IMR-90 (cell line): ENCODE measurements at regions not wholly inside any gene's neighbourhood (a gene's known extent, or its start where the extent isn't known, plus 50 kb on each side); places are given as distances from the start of the nearest gene placed in this dataset.

Experiments used
- ATAC-seq: fragments of 200-7000 bp; cut with Tn5 transposase; 2 replicates; pipeline ENCODE4 v1.9.1; 2020; ENCODE audit warnings: low read depth, mild to moderate bottlenecking, moderate library complexity
- BruUV-seq: library from RNA; stranded (reverse); fragments of 400-500 nt; replicated peaks from 2 replicates; lab custom pipeline; 2021; lab: Mats Ljungman, UMichigan
- CTCF ChIA-PET: fragments of 300-600 bp; formaldehyde crosslinking; extraction: SDS; loops from one replicate; lab custom pipeline; 2021; ENCODE audit warnings: antibody characterized with exemption; lab: Yijun Ruan, JAX
- POLR2A ChIA-PET: fragments of 300-600 bp; sonication (Branson Sonifier 250); formaldehyde crosslinking; loops from one replicate; lab custom pipeline; 2022; ENCODE audit warnings: antibody characterized with exemption; ENCODE audit not compliant: unreplicated experiment; lab: Charles Lee
- DNase-seq: peaks from one replicate; pipeline ENCODE4 v3.0.0; 2013
- H2AFZ ChIP-seq: replicated peaks from 2 replicates; pipeline ENCODE3; 2013; ENCODE audit warnings: low read length, mild to moderate bottlenecking; ENCODE audit not compliant: poor library complexity
- H2AK5ac ChIP-seq: 2 replicates; pipeline ENCODE4 v1.6.1; 2013; ENCODE audit warnings: low read depth, low read length, inconsistent platforms
- H2AK9ac ChIP-seq: replicated peaks from 2 replicates; pipeline ENCODE3; 2013; ENCODE audit warnings: mild to moderate bottlenecking, low read depth, low read length, moderate library complexity; ENCODE audit not compliant: poor library complexity
- H2BK120ac ChIP-seq: 2 replicates; pipeline ENCODE4 v1.6.1; 2013; ENCODE audit warnings: low read depth, low read length, inconsistent platforms
- H2BK15ac ChIP-seq: 3 replicates; pipeline ENCODE4 v1.6.1; 2013; ENCODE audit warnings: low read depth, low read length, inconsistent platforms
- H2BK20ac ChIP-seq: 2 replicates; pipeline ENCODE4 v1.6.1; 2013; ENCODE audit warnings: low read depth, mild to moderate bottlenecking, inconsistent platforms, low read length, moderate library complexity
- H2BK5ac ChIP-seq: 2 replicates; pipeline ENCODE4 v1.6.1; 2013; ENCODE audit warnings: mild to moderate bottlenecking, low read depth, low read length, inconsistent platforms; ENCODE audit not compliant: poor library complexity, severe bottlenecking
- H3K14ac ChIP-seq: replicated peaks from 2 replicates; pipeline ENCODE4 v1.6.1; 2013; ENCODE audit warnings: low read depth, low read length, inconsistent platforms
- H3K18ac ChIP-seq: 2 replicates; pipeline ENCODE4 v1.6.1; 2013; ENCODE audit warnings: low read depth, low read length, control low read depth
- H3K23ac ChIP-seq: 2 replicates; pipeline ENCODE4 v1.6.1; 2013; ENCODE audit warnings: low read depth, low read length, inconsistent platforms
- H3K27ac ChIP-seq: 2 replicates; pipeline ENCODE4 v1.5.1; 2013; ENCODE audit warnings: mild to moderate bottlenecking, control low read depth, low read length; ENCODE audit not compliant: insufficient read depth
- H3K27me3 ChIP-seq: 2 replicates; pipeline ENCODE4 v1.6.1; 2013; ENCODE audit warnings: low read length; ENCODE audit not compliant: control insufficient read depth, insufficient read depth
- H3K36me3 ChIP-seq: 2 replicates; pipeline ENCODE4 v1.6.1; 2013; ENCODE audit warnings: low read length, mixed read lengths; ENCODE audit not compliant: control insufficient read depth, insufficient read depth
- H3K4ac ChIP-seq: 2 replicates; pipeline ENCODE4 v1.6.1; 2013; ENCODE audit warnings: low read depth, low read length, inconsistent platforms
- H3K4me1 ChIP-seq: 2 replicates; pipeline ENCODE4 v1.6.1; 2013; ENCODE audit warnings: low read length, mixed read lengths; ENCODE audit not compliant: control insufficient read depth, insufficient read depth
- H3K4me2 ChIP-seq: 2 replicates; pipeline ENCODE4 v1.6.1; 2013; ENCODE audit warnings: low read depth, mild to moderate bottlenecking, control low read depth, low read length, moderate library complexity
- H3K4me3 ChIP-seq: 2 replicates; pipeline ENCODE4 v1.5.1; 2013; ENCODE audit warnings: low read depth, mild to moderate bottlenecking, control low read depth, low read length, moderate library complexity; ENCODE audit not compliant: insufficient read depth
- H3K56ac ChIP-seq: 2 replicates; pipeline ENCODE4 v1.6.1; 2013; ENCODE audit warnings: low read length, inconsistent platforms; ENCODE audit not compliant: insufficient read depth; ENCODE audit errors: extremely low read depth
- H3K79me1 ChIP-seq, 2 experiments: 2 replicates each; pipeline ENCODE4 v1.6.1; 2013; ENCODE audit warnings: low read length in 2 of 2, inconsistent platforms in 1 of 2, low read depth in 1 of 2
- H3K9ac ChIP-seq: 2 replicates; pipeline ENCODE4 v1.6.1; 2013; ENCODE audit warnings: low read depth, low read length, control low read depth
- H3K9me1 ChIP-seq: 2 replicates; pipeline ENCODE4 v1.6.1; 2013; ENCODE audit warnings: low read length, inconsistent platforms; ENCODE audit not compliant: insufficient read depth
- H3K9me3 ChIP-seq: 2 replicates; pipeline ENCODE4 v1.6.1; 2013; ENCODE audit warnings: low read length; ENCODE audit not compliant: control insufficient read depth, insufficient read depth
- H4K20me1 ChIP-seq: 2 replicates; pipeline ENCODE4 v1.6.1; 2013; ENCODE audit warnings: low read length, inconsistent platforms; ENCODE audit not compliant: insufficient read depth
- H4K5ac ChIP-seq: 2 replicates; pipeline ENCODE4 v1.6.1; 2013; ENCODE audit warnings: mild to moderate bottlenecking, low read depth, low read length, control low read depth
- H4K8ac ChIP-seq, 2 experiments: 2 replicates each; pipeline ENCODE4 v1.6.1; 2013; ENCODE audit warnings: low read depth in 2 of 2, low read length in 2 of 2, control low read depth in 1 of 2, inconsistent platforms in 1 of 2
- H4K91ac ChIP-seq: 2 replicates; pipeline ENCODE4 v1.6.1; 2013; ENCODE audit warnings: low read depth, low read length, inconsistent platforms; ENCODE audit not compliant: insufficient read depth
- BHLHE40 ChIP-seq: fragments of 150-350 bp; IDR thresholded peaks from 2 replicates; pipeline ENCODE4 v1.6.1; 2016; ENCODE audit warnings: mild to moderate bottlenecking, low read depth, low read length
- CEBPB ChIP-seq: IDR thresholded peaks from 2 replicates; pipeline ENCODE4 v1.6.1; 2012; ENCODE audit warnings: low read depth, low read length, improper control_type of control experiment
- CHD1 ChIP-seq: IDR thresholded peaks from 2 replicates; pipeline ENCODE4 v1.6.1; 2012; ENCODE audit warnings: low read depth, low read length, improper control_type of control experiment
- CTCF ChIP-seq: conservative IDR thresholded peaks from 2 replicates; pipeline ENCODE4 v1.5.1; 2012; ENCODE audit warnings: mild to moderate bottlenecking, low read depth, low read length, improper control_type of control experiment
- ELK1 ChIP-seq: fragments of 150-350 bp; IDR thresholded peaks from 2 replicates; pipeline ENCODE4 v1.6.1; 2016; ENCODE audit warnings: low read depth, mild to moderate bottlenecking, low read length, moderate library complexity, borderline replicate concordance
- FOS ChIP-seq: fragments of 150-350 bp; IDR thresholded peaks from 2 replicates; pipeline ENCODE4 v1.6.1; 2016; ENCODE audit warnings: low read depth, low read length
- MAFK ChIP-seq: IDR thresholded peaks from 2 replicates; pipeline ENCODE4 v1.6.1; 2012; ENCODE audit warnings: low read depth, low read length, improper control_type of control experiment
- MAZ ChIP-seq: IDR thresholded peaks from 2 replicates; pipeline ENCODE4 v1.6.1; 2012; ENCODE audit warnings: low read depth, mild to moderate bottlenecking, low read length, improper control_type of control experiment, moderate library complexity, borderline replicate concordance
- MXI1 ChIP-seq: IDR thresholded peaks from 2 replicates; pipeline ENCODE4 v1.6.1; 2012; ENCODE audit warnings: low read depth, mild to moderate bottlenecking, low read length, moderate library complexity, borderline replicate concordance
- NFE2L2 ChIP-seq: fragments of 150-350 bp; IDR thresholded peaks from 2 replicates; pipeline ENCODE4 v1.6.1; 2016; ENCODE audit warnings: low read depth, mild to moderate bottlenecking, low read length
- POLR2A ChIP-seq: IDR thresholded peaks from 2 replicates; pipeline ENCODE4 v1.6.1; 2012; ENCODE audit warnings: mild to moderate bottlenecking, low read depth, low read length
- RAD21 ChIP-seq: IDR thresholded peaks from 2 replicates; pipeline ENCODE4 v1.6.1; 2012; ENCODE audit warnings: low read length, improper control_type of control experiment
- RCOR1 ChIP-seq: IDR thresholded peaks from 2 replicates; pipeline ENCODE4 v1.6.1; 2012; ENCODE audit warnings: mild to moderate bottlenecking, low read length, improper control_type of control experiment; ENCODE audit not compliant: insufficient replicate concordance
- RFX5 ChIP-seq: IDR thresholded peaks from 2 replicates; pipeline ENCODE4 v1.8.0; 2012; ENCODE audit warnings: low read depth, mild to moderate bottlenecking, low read length, moderate library complexity
- SMC3 ChIP-seq: fragments of 150-350 bp; IDR thresholded peaks from 2 replicates; pipeline ENCODE4 v1.6.1; 2016; ENCODE audit warnings: low read depth, mild to moderate bottlenecking, antibody characterized with exemption, low read length, moderate library complexity
- WGBS, 2 experiments: methylation state at CpG; one replicate each; pipeline versions ENCODE4 v1.1.5 to v1.1.7; 2013; ENCODE audit warnings: missing lambda C conversion rate in 2 of 2; ENCODE audit not compliant: insufficient read length in 1 of 2; ENCODE audit errors: extremely low coverage in 2 of 2; 5-methylcytosine and 5-hydroxymethylcytosine counted together
- dilution Hi-C: fragments of 300-500 bp; cut with HindIII; formaldehyde crosslinking; loops from one replicate; pipeline ENCODE4 v1.14.3; 2018; ENCODE audit warnings: low sequenced_read_pairs; ENCODE audit not compliant: unreplicated experiment
- in situ Hi-C: fragments of 300-500 bp; cut with MboI; formaldehyde crosslinking; loops from 3 replicates; pipeline ENCODE4 v1.14.3; 2019; ENCODE audit warnings: low sequenced_read_pairs, inconsistent platforms, mixed read lengths
- intact Hi-C: fragments of 100-400 bp; cut with micrococcal nuclease; formaldehyde crosslinking; loops from 2 replicates; pipeline ENCODE4 v1.10.0; 2022
- TF ChIP-seq, protein P1 (sequence below): fragments of 150-350 bp; IDR thresholded peaks from 2 replicates; pipeline ENCODE4 v1.6.1; 2017; ENCODE audit warnings: mild to moderate bottlenecking, antibody characterized with exemption, low read length, low read depth

- in situ Hi-C loops = loop anchor here (25.0 kb wide), 2 partner anchors 707 to 1632 kb away; no protein-coding TSS in a partner anchor
These were observed 295.7 kb downstream of the TUSC7 start for GRCh38 chr3:117005274-117005673.

More at GRCh38 chr3:117005274-117005673, 295.7 kb downstream of the TUSC7 start:
- H2AFZ ChIP-seq = no peak overlapping the region
- no peak overlapping the region for H2BK120ac ChIP-seq
- no peak overlapping the region for H3K4ac ChIP-seq
- H3K56ac ChIP-seq = no peak overlapping the region
- ATAC-seq = no peak
- WGBS, 2 experiments = no CpG with 5 or more reads among the region's 2 CpGs
- no peak overlapping the region for H4K91ac ChIP-seq
- H3K9me1 ChIP-seq = 0 out of 2 replicates have a peak, but pooled peaks cover 3% of the 10 kb centered on the region
- no peak overlapping the region for H3K9ac ChIP-seq
- no peak overlapping the region for H2BK15ac ChIP-seq
- no peak overlapping the region for H2BK20ac ChIP-seq
- ChIA-PET CTCF (no interaction called here), POLR2A (no interaction called here)
- no peak overlapping the region for H2BK5ac ChIP-seq
- no peak overlapping the region for H2AK9ac ChIP-seq
- BruUV-seq = no TSS peak
- no peak for DNase-seq
- TF ChIP-seq NFE2L2 (no peak), MAFK (no peak), POLR2A (no peak), CEBPB (no peak), FOS (no peak), MXI1 (no peak), BHLHE40 (no peak), CTCF (no peak), RAD21 (no peak), SMC3 (no peak), RCOR1 (no peak), RFX5 (no peak), CHD1 (no peak), ELK1 (no peak), MAZ (no peak)
- TF ChIP-seq, protein P1, sequence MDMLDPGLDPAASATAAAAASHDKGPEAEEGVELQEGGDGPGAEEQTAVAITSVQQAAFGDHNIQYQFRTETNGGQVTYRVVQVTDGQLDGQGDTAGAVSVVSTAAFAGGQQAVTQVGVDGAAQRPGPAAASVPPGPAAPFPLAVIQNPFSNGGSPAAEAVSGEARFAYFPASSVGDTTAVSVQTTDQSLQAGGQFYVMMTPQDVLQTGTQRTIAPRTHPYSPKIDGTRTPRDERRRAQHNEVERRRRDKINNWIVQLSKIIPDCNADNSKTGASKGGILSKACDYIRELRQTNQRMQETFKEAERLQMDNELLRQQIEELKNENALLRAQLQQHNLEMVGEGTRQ = no peak
- no peaks in the 10 kb centered on the region for H3K79me1 ChIP-seq
- no peak overlapping the region for H2AK5ac ChIP-seq
- H3K4me1 ChIP-seq = no peaks in the 10 kb centered on the region
- no peaks in the 10 kb centered on the region for H3K36me3 ChIP-seq
- no peak overlapping the region for H4K5ac ChIP-seq
- H3K4me3 ChIP-seq = no peak overlapping the region
- no peaks in the 10 kb centered on the region for H3K9me3 ChIP-seq
- no peaks in the 10 kb centered on the region for H3K27me3 ChIP-seq
- no peaks in the 10 kb centered on the region for H4K20me1 ChIP-seq
- no peak overlapping the region for H3K14ac ChIP-seq
- H4K8ac ChIP-seq = no peak overlapping the region
- no peak overlapping the region for H3K23ac ChIP-seq
- H3K18ac ChIP-seq = no peak overlapping the region
- intact Hi-C loops (no loop called here), dilution Hi-C loops (no loop called here)
- H3K27ac ChIP-seq = no peak overlapping the region
- H3K4me2 ChIP-seq = no peak overlapping the region
